H9 (cell line): ENCODE measurements at regions not wholly inside any gene's neighbourhood (a gene's known extent, or its start where the extent isn't known, plus 50 kb on each side); places are given as distances from the start of the nearest gene placed in this dataset.
"Not testable (repeated sequence)": the region's sequence is repeated elsewhere in the genome, so short reads cannot be mapped to it uniquely, and the experiment has no call there.

ENCODE experiments used
- DNase-seq: peaks from one replicate; pipeline ENCODE4 v3.0.0-alpha.2; 2017
- H2AFZ ChIP-seq: one replicate; pipeline ENCODE4 v1.6.1; 2013; ENCODE audit warnings: mild to moderate bottlenecking, low read length, control low read depth, moderate library complexity
- H2AK5ac ChIP-seq: 2 replicates; pipeline ENCODE4 v1.6.1; 2013; ENCODE audit warnings: low read length, control low read depth, mixed read lengths; ENCODE audit not compliant: insufficient read length
- H2BK120ac ChIP-seq: one replicate; pipeline ENCODE4 v1.6.1; 2013; ENCODE audit warnings: low read depth, mild to moderate bottlenecking, low read length, control low read depth, inconsistent platforms; ENCODE audit not compliant: poor library complexity, severe bottlenecking
- H2BK12ac ChIP-seq: 2 replicates; pipeline ENCODE4 v1.6.1; 2013; ENCODE audit warnings: low read length, control low read depth, mixed read lengths, low read depth; ENCODE audit not compliant: insufficient read length
- H2BK15ac ChIP-seq: 2 replicates; pipeline ENCODE4 v1.6.1; 2013; ENCODE audit warnings: low read depth, low read length, control low read depth
- H2BK20ac ChIP-seq: one replicate; pipeline ENCODE4 v1.6.1; 2013; ENCODE audit warnings: low read depth, mild to moderate bottlenecking, low read length, control low read depth, inconsistent platforms; ENCODE audit not compliant: poor library complexity, severe bottlenecking
- H2BK5ac ChIP-seq: 2 replicates; pipeline ENCODE4 v1.6.1; 2013; ENCODE audit warnings: low read length, control low read depth, mixed read lengths; ENCODE audit not compliant: insufficient read length
- H3K14ac ChIP-seq: 2 replicates; pipeline ENCODE4 v1.6.1; 2013; ENCODE audit warnings: low read length, control low read depth; ENCODE audit not compliant: insufficient read depth
- H3K18ac ChIP-seq: 2 replicates; pipeline ENCODE4 v1.6.1; 2013; ENCODE audit warnings: low read depth, mild to moderate bottlenecking, mixed read lengths, low read length, control low read depth; ENCODE audit not compliant: insufficient read length
- H3K23ac ChIP-seq: 2 replicates; pipeline ENCODE4 v1.6.1; 2013; ENCODE audit warnings: low read length, control low read depth, mixed read lengths, low read depth; ENCODE audit not compliant: insufficient read length
- H3K23me2 ChIP-seq: 2 replicates; pipeline ENCODE4 v1.6.1; 2013; ENCODE audit warnings: low read depth, mild to moderate bottlenecking, mixed read lengths, low read length, control low read depth; ENCODE audit not compliant: insufficient read length, poor library complexity, severe bottlenecking
- H3K27ac ChIP-seq: 2 replicates; pipeline ENCODE4 v1.5.1; 2013; ENCODE audit warnings: low read length, control low read depth, mixed read lengths, low read depth; ENCODE audit not compliant: insufficient read length
- H3K27me3 ChIP-seq: 2 replicates; pipeline ENCODE4 v1.6.1; 2013; ENCODE audit warnings: low read length, control low read depth, inconsistent platforms; ENCODE audit not compliant: insufficient read depth
- H3K4ac ChIP-seq: 2 replicates; pipeline ENCODE4 v1.6.1; 2013; ENCODE audit warnings: low read depth, mild to moderate bottlenecking, control low read depth, inconsistent platforms, low read length, moderate library complexity
- H3K4me1 ChIP-seq: 2 replicates; pipeline ENCODE4 v1.6.1; 2013; ENCODE audit warnings: low read length, control low read depth, inconsistent platforms; ENCODE audit not compliant: insufficient read depth
- H3K4me2 ChIP-seq: 2 replicates; pipeline ENCODE4 v1.6.1; 2013; ENCODE audit warnings: low read length, control low read depth, mixed read lengths; ENCODE audit not compliant: insufficient read length, insufficient read depth
- H3K56ac ChIP-seq: 2 replicates; pipeline ENCODE4 v1.6.1; 2013; ENCODE audit warnings: low read depth, mild to moderate bottlenecking, mixed read lengths, low read length, control low read depth; ENCODE audit not compliant: insufficient read length
- H3K79me1 ChIP-seq: 2 replicates; pipeline ENCODE4 v1.6.1; 2013; ENCODE audit warnings: low read depth, mild to moderate bottlenecking, moderate library complexity, low read length, control low read depth, inconsistent platforms; ENCODE audit not compliant: insufficient read depth, poor library complexity, severe bottlenecking
- H3K79me2 ChIP-seq: 2 replicates; pipeline ENCODE4 v1.6.1; 2013; ENCODE audit warnings: low read length, control low read depth, inconsistent platforms; ENCODE audit not compliant: insufficient read depth
- H3K9ac ChIP-seq: 2 replicates; pipeline ENCODE4 v1.6.1; 2013; ENCODE audit warnings: low read length, control low read depth, mixed read lengths; ENCODE audit not compliant: insufficient read length; ENCODE audit errors: extremely low read depth
- H3K9me3 ChIP-seq: one replicate; pipeline ENCODE4 v1.6.1; 2013; ENCODE audit warnings: low read depth, low read length, inconsistent platforms; ENCODE audit not compliant: control insufficient read depth
- H3T11ph ChIP-seq: one replicate; pipeline ENCODE4 v1.6.1; 2013; ENCODE audit warnings: mild to moderate bottlenecking, low read length, control low read depth, inconsistent platforms
- H4K20me1 ChIP-seq: one replicate; pipeline ENCODE4 v1.6.1; 2013; ENCODE audit not compliant: control insufficient read depth, insufficient read length, insufficient read depth
- H4K5ac ChIP-seq: 2 replicates; pipeline ENCODE4 v1.6.1; 2013; ENCODE audit warnings: low read depth, mild to moderate bottlenecking, mixed read lengths, low read length, control low read depth; ENCODE audit not compliant: insufficient read length
- H4K8ac ChIP-seq: replicated peaks from 2 replicates; pipeline ENCODE4 v1.6.1; 2013; ENCODE audit warnings: low read length, control low read depth, mixed read lengths, low read depth; ENCODE audit not compliant: insufficient read length
- H4K91ac ChIP-seq: 2 replicates; pipeline ENCODE4 v1.6.1; 2013; ENCODE audit warnings: low read depth, mild to moderate bottlenecking, moderate library complexity, mixed read lengths, low read length, control low read depth; ENCODE audit not compliant: insufficient read length
- H3K27ac Mint-ChIP-seq, 3 experiments: 2 replicates in 2 of 3; 3 replicates in 1 of 3; pipeline ENCODE4 v1.8.0; 2020 to 2021; ENCODE audit warnings: mixed read lengths in 3 of 3, mild to moderate bottlenecking in 1 of 3, moderate library complexity in 1 of 3
- H3K27me3 Mint-ChIP-seq: 2 replicates; pipeline ENCODE4 v1.8.0; 2021; ENCODE audit warnings: low read depth, mild to moderate bottlenecking, moderate library complexity, mixed read lengths
- H3K36me3 Mint-ChIP-seq, 3 experiments: 2 replicates in 2 of 3; 3 replicates in 1 of 3; pipeline ENCODE4 v1.8.0; 2020 to 2021; ENCODE audit warnings: low read depth in 3 of 3, mixed read lengths in 3 of 3; ENCODE audit not compliant: insufficient read depth in 1 of 3
- H3K4me1 Mint-ChIP-seq, 2 experiments: 2 replicates each; pipeline ENCODE4 v1.8.0; 2020; ENCODE audit warnings: mixed read lengths in 2 of 2
- H3K4me3 Mint-ChIP-seq, 2 experiments: 2 replicates in 1 of 2; 3 replicates in 1 of 2; pipeline ENCODE4 v1.8.0; 2020 to 2021; ENCODE audit warnings: mild to moderate bottlenecking in 2 of 2, mixed read lengths in 2 of 2, moderate library complexity in 1 of 2
- H3K9me3 Mint-ChIP-seq, 2 experiments: 2 replicates in 1 of 2; 3 replicates in 1 of 2; pipeline ENCODE4 v1.8.0; 2020; ENCODE audit warnings: mild to moderate bottlenecking in 2 of 2, mixed read lengths in 2 of 2, moderate library complexity in 1 of 2
- WGBS: extraction: QIAGEN DNeasy Blood & Tissue Kit; methylation state at CpG from one replicate; pipeline ENCODE4 v1.1.7; 2013; ENCODE audit warnings: missing lambda C conversion rate, low lambda C conversion rate, mixed read lengths; ENCODE audit not compliant: insufficient read length; ENCODE audit errors: extremely low coverage; 5-methylcytosine and 5-hydroxymethylcytosine counted together

- not testable (repeated sequence) for H3K4me3 Mint-ChIP-seq, H3K9me3 ChIP-seq, H2BK120ac ChIP-seq, H4K5ac ChIP-seq, H3K4me1 ChIP-seq, H3K4ac ChIP-seq, H4K8ac ChIP-seq, H3K79me1 ChIP-seq, H3K14ac ChIP-seq, H3K27ac ChIP-seq, H3T11ph ChIP-seq, H2BK20ac ChIP-seq, H3K36me3 Mint-ChIP-seq, H3K4me1 Mint-ChIP-seq, H2BK15ac ChIP-seq, H3K9ac ChIP-seq, H3K9me3 Mint-ChIP-seq, H4K91ac ChIP-seq, H2AK5ac ChIP-seq, H4K20me1 ChIP-seq, DNase-seq, H3K23ac ChIP-seq, H3K27ac Mint-ChIP-seq, H2BK5ac ChIP-seq, H3K27me3 ChIP-seq, H3K4me2 ChIP-seq, H3K79me2 ChIP-seq, H3K56ac ChIP-seq, H3K27me3 Mint-ChIP-seq, H3K18ac ChIP-seq, H2BK12ac ChIP-seq, H3K23me2 ChIP-seq, H2AFZ ChIP-seq
- WGBS, result no CpG with 5 or more reads among the region's 1 CpG
Observed at GRCh38 chrX:92792080-92792479, 881.3 kb downstream of the NAP1L3 start.

GRCh38 chrX:92780075-92780474, 893.3 kb downstream of the NAP1L3 start:
- not testable (repeated sequence) for H3K4me2 ChIP-seq, H2BK20ac ChIP-seq, DNase-seq, H4K8ac ChIP-seq, H3K79me2 ChIP-seq, H2AK5ac ChIP-seq, H3K4me1 ChIP-seq, H3K27me3 Mint-ChIP-seq, H3K18ac ChIP-seq, H2AFZ ChIP-seq, H3T11ph ChIP-seq, H3K27me3 ChIP-seq, H2BK15ac ChIP-seq, H2BK12ac ChIP-seq, H2BK120ac ChIP-seq, H3K27ac Mint-ChIP-seq, H3K23me2 ChIP-seq, H3K4me3 Mint-ChIP-seq, H3K4ac ChIP-seq, H4K5ac ChIP-seq, H3K56ac ChIP-seq, H4K20me1 ChIP-seq, H3K27ac ChIP-seq, H4K91ac ChIP-seq, H3K9ac ChIP-seq, H3K9me3 ChIP-seq, H3K79me1 ChIP-seq, H2BK5ac ChIP-seq, H3K23ac ChIP-seq, H3K14ac ChIP-seq
- Mint-ChIP-seq H3K36me3 (peaks cover 8 to 19% (median 12%) of the 10 kb centered on the region in 3 experiments; a peak in 5 of 7 replicates), H3K4me1 (peaks cover 7 to 10% of the 10 kb centered on the region in 2 experiments; a peak in 3 of 4 replicates), H3K9me3 (peaks cover 16 to 18% of the 10 kb centered on the region in 2 experiments)
